ENCODE measurements at regions not wholly inside any gene's neighbourhood (a gene's known extent, or its start where the extent isn't known, plus 50 kb on each side); places are given as distances from the start of the nearest gene placed in this dataset.
"Not testable (repeated sequence)": the region's sequence is repeated elsewhere in the genome, so short reads cannot be mapped to it uniquely, and the experiment has no call there.

DNA sequence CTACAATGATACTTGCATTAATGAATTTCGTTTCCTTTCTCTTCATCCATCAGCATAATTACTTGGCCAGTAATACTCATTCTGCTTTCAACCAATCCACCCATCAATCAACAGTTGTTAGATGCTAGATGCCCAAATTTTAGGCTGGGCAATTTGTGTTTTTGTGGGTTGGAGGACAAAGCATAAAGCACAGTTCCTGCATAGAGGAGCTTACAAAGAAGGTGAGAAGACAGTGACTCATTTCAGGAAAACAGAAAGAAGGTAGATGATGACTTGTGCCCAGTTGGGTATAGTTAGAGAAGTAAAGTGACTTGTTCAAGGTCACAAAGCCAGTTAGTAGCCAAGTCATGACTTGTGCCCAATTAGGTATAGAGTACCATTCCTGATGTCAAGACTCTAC is 1186.8 kb upstream of the CELF4 start:
- 22% methylated on average over 1 of the region's 1 CpG for WGBS (ENCODE audit: insufficient coverage, low coverage, low lambda C conversion rate, missing lambda C conversion rate)
- ATAC-seq (no peak), DNase-seq (no peak)
- no peaks in the 10 kb centered on the region for H3K9me3 ChIP-seq
- intact Hi-C loops (cut with DNase I), result no loop called here
- no peaks in the 10 kb centered on the region for H3K4me1 ChIP-seq
- TF ChIP-seq, protein P1, sequence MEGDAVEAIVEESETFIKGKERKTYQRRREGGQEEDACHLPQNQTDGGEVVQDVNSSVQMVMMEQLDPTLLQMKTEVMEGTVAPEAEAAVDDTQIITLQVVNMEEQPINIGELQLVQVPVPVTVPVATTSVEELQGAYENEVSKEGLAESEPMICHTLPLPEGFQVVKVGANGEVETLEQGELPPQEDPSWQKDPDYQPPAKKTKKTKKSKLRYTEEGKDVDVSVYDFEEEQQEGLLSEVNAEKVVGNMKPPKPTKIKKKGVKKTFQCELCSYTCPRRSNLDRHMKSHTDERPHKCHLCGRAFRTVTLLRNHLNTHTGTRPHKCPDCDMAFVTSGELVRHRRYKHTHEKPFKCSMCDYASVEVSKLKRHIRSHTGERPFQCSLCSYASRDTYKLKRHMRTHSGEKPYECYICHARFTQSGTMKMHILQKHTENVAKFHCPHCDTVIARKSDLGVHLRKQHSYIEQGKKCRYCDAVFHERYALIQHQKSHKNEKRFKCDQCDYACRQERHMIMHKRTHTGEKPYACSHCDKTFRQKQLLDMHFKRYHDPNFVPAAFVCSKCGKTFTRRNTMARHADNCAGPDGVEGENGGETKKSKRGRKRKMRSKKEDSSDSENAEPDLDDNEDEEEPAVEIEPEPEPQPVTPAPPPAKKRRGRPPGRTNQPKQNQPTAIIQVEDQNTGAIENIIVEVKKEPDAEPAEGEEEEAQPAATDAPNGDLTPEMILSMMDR (IDR thresholded peaks at IDR 0.05), result no peak
- no peak for TF ChIP-seq POLR2A (IDR thresholded peaks at IDR 0.05)
- H3K27ac ChIP-seq, result no peak overlapping the region
- no peak overlapping the region for H3K4me3 ChIP-seq
- no peaks in the 10 kb centered on the region for H3K36me3 ChIP-seq
- H3K27me3 ChIP-seq, result no peaks in the 10 kb centered on the region

DNA sequence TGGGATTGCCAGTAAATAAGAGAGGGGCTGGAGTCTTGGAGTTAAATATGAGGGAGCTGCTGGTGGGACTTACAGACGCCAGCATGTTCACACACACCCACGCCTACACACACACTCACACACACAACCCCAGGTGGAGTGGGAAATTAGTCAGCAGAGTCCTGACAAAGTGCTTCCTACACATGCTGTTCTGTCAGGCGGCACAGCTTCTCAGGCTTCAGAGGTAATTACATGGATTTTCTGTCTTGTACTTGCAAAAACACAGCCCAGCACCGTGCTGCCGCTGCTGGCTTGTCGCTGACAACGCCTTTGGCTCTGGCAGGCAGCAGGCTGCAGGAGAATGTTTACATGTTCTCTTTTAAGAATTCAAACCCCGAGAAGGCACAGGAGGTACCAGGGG is 1186.3 kb upstream of the CELF4 start:
- Histone ChIP-seq H3K4me3 (no peak overlapping the region), H3K27me3 (no peaks in the 10 kb centered on the region), H3K27ac (no peak overlapping the region), H3K36me3 (no peaks in the 10 kb centered on the region), H3K4me1 (no peaks in the 10 kb centered on the region), H3K9me3 (no peaks in the 10 kb centered on the region)
- DNase-seq (no peak), ATAC-seq (no peak)
- intact Hi-C loops (cut with DNase I), result no loop called here
- 31% methylated on average over 7 of the region's 8 CpGs for WGBS (ENCODE audit: insufficient coverage, low coverage, low lambda C conversion rate, missing lambda C conversion rate)
- TF ChIP-seq POLR2A (IDR thresholded peaks at IDR 0.05), result no peak
- TF ChIP-seq, protein P1 (IDR thresholded peaks at IDR 0.05), result no peak

DNA sequence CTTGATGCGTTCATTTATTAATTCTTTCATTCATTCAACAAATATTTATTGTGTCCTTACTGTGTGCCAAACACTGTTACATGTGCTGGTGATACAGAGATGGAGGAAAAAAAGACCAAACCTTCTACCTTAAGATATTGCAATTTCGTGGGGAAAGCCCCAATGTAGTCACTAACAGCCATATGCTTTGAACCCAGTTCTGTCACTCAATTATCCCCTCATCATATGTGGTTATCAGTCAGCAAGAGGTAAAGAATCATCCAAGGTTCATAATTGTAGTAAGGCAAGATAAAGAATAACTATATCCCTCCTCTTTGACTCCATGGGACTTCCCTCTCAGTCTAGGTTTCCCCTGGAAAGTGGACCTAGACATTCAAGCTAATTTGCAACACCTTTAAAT is 1185.6 kb upstream of the CELF4 start:
- no peaks in the 10 kb centered on the region for H3K36me3 ChIP-seq
- H3K27ac ChIP-seq, result no peak overlapping the region
- DNase-seq (no peak), ATAC-seq (no peak)
- no peaks in the 10 kb centered on the region for H3K9me3 ChIP-seq
- no peak overlapping the region for H3K4me3 ChIP-seq
- TF ChIP-seq, protein P1 (IDR thresholded peaks at IDR 0.05), result no peak
- no peak for TF ChIP-seq POLR2A (IDR thresholded peaks at IDR 0.05)
- H3K4me1 ChIP-seq, result no peaks in the 10 kb centered on the region
- intact Hi-C loops (cut with DNase I), result no loop called here
- WGBS (ENCODE audit: insufficient coverage, low coverage, low lambda C conversion rate, missing lambda C conversion rate), result 40% methylated on average over 2 of the region's 2 CpGs
- H3K27me3 ChIP-seq, result no peaks in the 10 kb centered on the region

DNA sequence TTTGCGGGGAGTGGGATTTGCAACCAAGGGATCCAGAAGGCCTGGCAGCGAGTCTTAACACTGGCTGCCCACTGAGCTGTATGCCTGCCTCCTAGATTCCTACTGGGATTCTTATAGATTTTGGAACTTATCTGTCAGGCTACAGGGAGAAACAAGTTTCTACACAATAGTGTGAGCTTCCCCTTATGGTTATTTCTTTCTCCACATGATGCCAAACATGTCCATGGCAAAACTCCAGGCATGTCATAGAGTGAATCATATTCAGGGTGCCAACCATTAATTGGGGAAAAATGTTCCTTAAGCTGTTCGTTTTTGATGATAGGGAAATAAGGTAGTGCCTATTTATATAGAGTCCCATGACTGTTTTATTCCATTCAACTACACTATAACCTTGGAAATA is 1185.2 kb upstream of the CELF4 start:
- WGBS (ENCODE audit: insufficient coverage, low coverage, low lambda C conversion rate, missing lambda C conversion rate), result 57% methylated on average over 3 of the region's 3 CpGs
- Histone ChIP-seq H3K9me3 (no peaks in the 10 kb centered on the region), H3K27me3 (no peaks in the 10 kb centered on the region), H3K4me3 (no peak overlapping the region), H3K27ac (no peak overlapping the region), H3K36me3 (no peaks in the 10 kb centered on the region), H3K4me1 (no peaks in the 10 kb centered on the region)
- ATAC-seq (no peak), DNase-seq (no peak)
- TF ChIP-seq POLR2A (IDR thresholded peaks at IDR 0.05), result no peak
- TF ChIP-seq, protein P1 (IDR thresholded peaks at IDR 0.05), result no peak
- intact Hi-C loops (cut with DNase I), result no loop called here

DNA sequence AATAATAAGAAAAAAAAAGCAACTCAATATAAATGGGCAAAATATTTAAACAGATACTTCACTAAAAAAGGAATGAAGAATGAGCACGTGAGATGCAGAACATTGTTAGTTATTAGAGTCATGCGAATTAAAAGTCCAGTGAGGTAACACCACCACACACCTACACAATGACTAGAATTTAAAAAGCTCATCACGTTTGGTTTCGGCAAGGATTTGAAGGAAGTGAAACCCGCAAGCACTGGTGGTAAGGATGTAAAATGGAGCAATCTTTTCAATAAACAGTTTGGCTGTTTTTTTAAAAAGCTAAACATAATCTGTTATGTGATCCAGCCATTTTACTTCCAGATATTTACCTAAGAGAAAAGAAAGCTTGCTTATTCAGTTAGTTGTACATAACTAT is 1181.6 kb upstream of the CELF4 start:
- DNase-seq (no peak), ATAC-seq (no peak)
- Histone ChIP-seq H3K4me3 (no peak overlapping the region), H3K27ac (no peak overlapping the region), H3K9me3 (no peaks in the 10 kb centered on the region), H3K27me3 (no peaks in the 10 kb centered on the region), H3K36me3 (no peaks in the 10 kb centered on the region), H3K4me1 (no peaks in the 10 kb centered on the region)
- intact Hi-C loops (cut with DNase I), result no loop called here
- WGBS (ENCODE audit: insufficient coverage, low coverage, low lambda C conversion rate, missing lambda C conversion rate), result 44% methylated on average over 5 of the region's 5 CpGs
- TF ChIP-seq POLR2A (IDR thresholded peaks at IDR 0.05), result no peak

DNA sequence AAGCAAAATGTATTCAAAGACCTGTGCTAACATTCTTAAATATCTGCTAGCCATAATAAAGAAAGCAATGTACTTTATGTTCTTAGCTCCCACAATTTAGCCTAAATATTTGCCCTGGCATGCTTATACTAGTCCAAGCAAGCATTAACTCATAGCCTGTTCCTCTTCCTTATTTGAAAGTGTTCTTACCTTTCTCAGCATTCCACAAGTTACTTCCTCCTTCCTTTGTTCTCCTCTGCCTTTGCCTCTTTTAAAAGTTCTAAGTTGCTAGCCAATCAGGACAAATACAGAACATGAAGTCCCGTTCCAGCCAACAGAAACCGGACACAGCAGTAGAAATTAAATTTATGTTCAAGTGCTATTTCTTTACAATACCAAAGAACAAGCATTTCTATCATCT is 1154.6 kb upstream of the CELF4 start:
- ATAC-seq; intact Hi-C loops (cut with DNase I); H3K27ac ChIP-seq; H3K36me3 ChIP-seq; H3K27me3 ChIP-seq; DNase-seq; H3K4me1 ChIP-seq; H3K9me3 ChIP-seq; H3K4me3 ChIP-seq: not testable (repeated sequence)
- WGBS (ENCODE audit: insufficient coverage, low coverage, low lambda C conversion rate, missing lambda C conversion rate), result 57% methylated on average over 2 of the region's 2 CpGs
